Activated CD8-positive, alpha-beta memory T cell treated with anti-CD3 and anti-CD28 coated beads, Interleukin-2, amount 50 U/mL, for 1 hour (primary cell): ENCODE measurements at regions not wholly inside any gene's neighbourhood (a gene's known extent, or its start where the extent isn't known, plus 50 kb on each side); places are given as distances from the start of the nearest gene placed in this dataset.
A peak's percentile ranks its signal among the peaks of the same experiment; 100 is the strongest.
"Not testable (repeated sequence)": the region's sequence is repeated elsewhere in the genome, so short reads cannot be mapped to it uniquely, and the experiment has no call there.

Source experiments
- DNase-seq: peaks from one replicate; pipeline ENCODE4 v3.0.0-alpha.2; 2020; ENCODE audit errors: extremely low read depth

- DNase-seq = not testable (repeated sequence)
These were observed 201.2 kb downstream of the RTP5 start for GRCh38 chr2:242070726-242071125.

- not testable (repeated sequence) for DNase-seq
These were observed 201.8 kb downstream of the RTP5 start for GRCh38 chr2:242071377-242071776.

GRCh38 chr2:242071936-242072335, 202.4 kb downstream of the RTP5 start:
- not testable (repeated sequence) for DNase-seq

GRCh38 chr2:242075168-242075567, 205.6 kb downstream of the RTP5 start:
- DNase-seq = no peak

- DNase-seq = no peak
These were observed 206.2 kb downstream of the RTP5 start for GRCh38 chr2:242075696-242076095.

GRCh38 chr2:242076184-242076583, 206.7 kb downstream of the RTP5 start:
- not testable (repeated sequence) for DNase-seq

- not testable (repeated sequence) for DNase-seq
These were observed 208.9 kb downstream of the RTP5 start for GRCh38 chr2:242078426-242078825.

- not testable (repeated sequence) for DNase-seq
These were observed 210.3 kb downstream of the RTP5 start for GRCh38 chr2:242079792-242080191.

- not testable (repeated sequence) for DNase-seq
These were observed 211.2 kb downstream of the RTP5 start for GRCh38 chr2:242080575-242081214.

GRCh38 chr2:242084034-242084433, 214.5 kb downstream of the RTP5 start:
- not testable (repeated sequence) for DNase-seq

- not testable (repeated sequence) for DNase-seq
These were observed 215.6 kb downstream of the RTP5 start for GRCh38 chr2:242085024-242085674.

- no peak for DNase-seq
These were observed 216.6 kb downstream of the RTP5 start for GRCh38 chr2:242085941-242086621.

- DNase-seq = not testable (repeated sequence)
These were observed 218.5 kb downstream of the RTP5 start for GRCh38 chr2:242088044-242088443.

GRCh38 chr2:242088471-242089212, 219.1 kb downstream of the RTP5 start:
- DNase-seq = peak; percentile 64

GRCh38 chr2:242089213-242089549, 219.7 kb downstream of the RTP5 start:
- DNase-seq = not testable (repeated sequence)

- not testable (repeated sequence) for DNase-seq
These were observed 227.7 kb downstream of the RTP5 start for GRCh38 chr2:242097278-242097677.

- DNase-seq = no peak
These were observed 228.5 kb downstream of the RTP5 start for GRCh38 chr2:242098034-242098433.

GRCh38 chr2:242098445-242099128, 229.1 kb downstream of the RTP5 start:
- DNase-seq = no peak

GRCh38 chr2:242103093-242103492, 233.6 kb downstream of the RTP5 start:
- not testable (repeated sequence) for DNase-seq

- not testable (repeated sequence) for DNase-seq
These were observed 234.8 kb downstream of the RTP5 start for GRCh38 chr2:242104202-242104956.

- not testable (repeated sequence) for DNase-seq
These were observed 237.5 kb downstream of the RTP5 start for GRCh38 chr2:242107065-242107464.
